SK-N-SH treated with all-trans-retinoic acid at 6 μM for 48 hours (cell line): ENCODE measurements at regions not wholly inside any gene's neighbourhood (a gene's known extent, or its start where the extent isn't known, plus 50 kb on each side); places are given as distances from the start of the nearest gene placed in this dataset.

ENCODE experiments used
- ATAC-seq: fragments of 200-7000 bp; cut with Tn5 transposase; 3 replicates; pipeline ENCODE4 v1.9.1; 2020; ENCODE audit warnings: mild to moderate bottlenecking, moderate library complexity
- ARNTL ChIP-seq: fragments of 450-650 bp; formaldehyde crosslinking; IDR thresholded peaks from 2 replicates; pipeline ENCODE4 v1.5.0; 2020; ENCODE audit warnings: low read depth, mild to moderate bottlenecking, moderate library complexity, borderline replicate concordance
- BACH2 ChIP-seq: fragments of 250-450 bp; sonication (Bioruptor Pico); IDR thresholded peaks from 2 replicates; pipeline ENCODE4 v1.9.0; 2021; ENCODE audit warnings: mild to moderate bottlenecking, borderline replicate concordance
- CREB5 ChIP-seq: fragments of 250-450 bp; sonication (Bioruptor Pico); IDR thresholded peaks from 2 replicates; pipeline ENCODE4 v1.5.1; 2020; ENCODE audit warnings: low read depth, mild to moderate bottlenecking, moderate library complexity
- CSDC2 ChIP-seq: fragments of 250-450 bp; sonication (Bioruptor Pico); IDR thresholded peaks from 2 replicates; pipeline ENCODE4 v1.5.0; 2020; ENCODE audit warnings: mild to moderate bottlenecking, moderate library complexity
- CSRNP3 ChIP-seq: fragments of 250-450 bp; sonication (Bioruptor Pico); IDR thresholded peaks from 2 replicates; pipeline ENCODE4 v1.5.1; 2021; ENCODE audit warnings: mild to moderate bottlenecking, moderate library complexity
- ESRRG ChIP-seq: fragments of 250-450 bp; sonication (Bioruptor Pico); IDR thresholded peaks from 2 replicates; pipeline ENCODE4 v1.6.1; 2021; ENCODE audit warnings: mild to moderate bottlenecking
- GLIS3 ChIP-seq: fragments of 250-450 bp; sonication (Bioruptor Pico); IDR thresholded peaks from 2 replicates; pipeline ENCODE4 v1.5.0; 2020; ENCODE audit warnings: mild to moderate bottlenecking, moderate library complexity
- ISL1 ChIP-seq: fragments of 250-450 bp; sonication (Bioruptor Pico); IDR thresholded peaks from 2 replicates; pipeline ENCODE4 v2.1.2; 2022; ENCODE audit warnings: mild to moderate bottlenecking, moderate library complexity
- OSR1 ChIP-seq: fragments of 250-450 bp; sonication (Bioruptor Pico); IDR thresholded peaks from 2 replicates; pipeline ENCODE4 v1.8.0; 2022; ENCODE audit warnings: moderate library complexity, mild to moderate bottlenecking, inconsistent platforms
- PATZ1 ChIP-seq: fragments of 250-450 bp; sonication (Bioruptor Pico); IDR thresholded peaks from 2 replicates; pipeline ENCODE4 v1.8.0; 2020; ENCODE audit warnings: mild to moderate bottlenecking, moderate library complexity, borderline replicate concordance
- POU6F1 ChIP-seq: fragments of 250-450 bp; sonication (Bioruptor Pico); IDR thresholded peaks from 2 replicates; pipeline ENCODE4 v1.8.0; 2021; ENCODE audit warnings: low read depth, mild to moderate bottlenecking, moderate library complexity, borderline replicate concordance
- PPARA ChIP-seq: fragments of 250-450 bp; sonication (Bioruptor Pico); IDR thresholded peaks from 2 replicates; pipeline ENCODE4 v1.5.0; 2020; ENCODE audit warnings: mild to moderate bottlenecking, borderline replicate concordance
- RARB ChIP-seq: fragments of 250-450 bp; sonication (Bioruptor Pico); IDR thresholded peaks from 2 replicates; pipeline ENCODE4 v1.8.0; 2021; ENCODE audit warnings: mild to moderate bottlenecking, moderate library complexity
- SNAI2 ChIP-seq: fragments of 250-450 bp; sonication (Bioruptor Pico); IDR thresholded peaks from 2 replicates; pipeline ENCODE4 v1.5.0; 2020; ENCODE audit warnings: mild to moderate bottlenecking, moderate library complexity
- TCF4 ChIP-seq: fragments of 250-450 bp; sonication (Bioruptor Pico); IDR thresholded peaks from 2 replicates; pipeline ENCODE4 v1.8.0; 2021; ENCODE audit warnings: mild to moderate bottlenecking, moderate library complexity, borderline replicate concordance
- TOX ChIP-seq: fragments of 250-450 bp; sonication (Bioruptor Pico); IDR thresholded peaks from 2 replicates; pipeline ENCODE4 v1.8.0; 2021; ENCODE audit warnings: mild to moderate bottlenecking, moderate library complexity, borderline replicate concordance
- ZC3H10 ChIP-seq: fragments of 250-450 bp; sonication (Bioruptor Pico); IDR thresholded peaks from 2 replicates; pipeline ENCODE4 v1.5.1; 2021; ENCODE audit warnings: mild to moderate bottlenecking, moderate library complexity
- ZFP3 ChIP-seq: fragments of 250-450 bp; sonication (Bioruptor Pico); IDR thresholded peaks from 2 replicates; pipeline ENCODE4 v1.5.0; 2020; ENCODE audit warnings: mild to moderate bottlenecking, moderate library complexity
- ZNF565 ChIP-seq: fragments of 450-650 bp; formaldehyde crosslinking; conservative IDR thresholded peaks from 2 replicates; pipeline ENCODE4 v1.5.0; 2020; ENCODE audit warnings: low read depth, mild to moderate bottlenecking, moderate library complexity
- ZNF70 ChIP-seq: fragments of 450-650 bp; formaldehyde crosslinking; IDR thresholded peaks from 2 replicates; pipeline ENCODE4 v1.5.0; 2020; ENCODE audit warnings: mild to moderate bottlenecking, moderate library complexity
- ZNF8 ChIP-seq: fragments of 450-650 bp; formaldehyde crosslinking; IDR thresholded peaks from 2 replicates; pipeline ENCODE4 v1.5.0; 2020; ENCODE audit warnings: mild to moderate bottlenecking, moderate library complexity
- TF ChIP-seq, protein P1 (sequence below): fragments of 250-450 bp; sonication (Bioruptor Pico); IDR thresholded peaks from 2 replicates; pipeline ENCODE4 v1.5.0; 2020; ENCODE audit warnings: mild to moderate bottlenecking, moderate library complexity

- no peak for TF ChIP-seq OSR1
- no peak for TF ChIP-seq ISL1
- no peak for TF ChIP-seq TCF4 (CRISPR knock-in tag)
- no peak for TF ChIP-seq ZC3H10 (CRISPR knock-in tag)
- no peak for TF ChIP-seq ARNTL
- no peak for TF ChIP-seq RARB (CRISPR knock-in tag)
- TF ChIP-seq POU6F1, result no peak
- no peak for TF ChIP-seq CSDC2 (CRISPR knock-in tag)
- no peak for TF ChIP-seq BACH2 (CRISPR knock-in tag)
- TF ChIP-seq CSRNP3 (CRISPR knock-in tag), result no peak
- no peak for TF ChIP-seq ESRRG (CRISPR knock-in tag)
- no peak for TF ChIP-seq ZNF8
- no peak for TF ChIP-seq ZFP3 (CRISPR knock-in tag)
- TF ChIP-seq PPARA (CRISPR knock-in tag), result no peak
These were observed 92.5 kb upstream of the ABI3BP start for GRCh38 chr3:101085752-101086151.

DNA sequence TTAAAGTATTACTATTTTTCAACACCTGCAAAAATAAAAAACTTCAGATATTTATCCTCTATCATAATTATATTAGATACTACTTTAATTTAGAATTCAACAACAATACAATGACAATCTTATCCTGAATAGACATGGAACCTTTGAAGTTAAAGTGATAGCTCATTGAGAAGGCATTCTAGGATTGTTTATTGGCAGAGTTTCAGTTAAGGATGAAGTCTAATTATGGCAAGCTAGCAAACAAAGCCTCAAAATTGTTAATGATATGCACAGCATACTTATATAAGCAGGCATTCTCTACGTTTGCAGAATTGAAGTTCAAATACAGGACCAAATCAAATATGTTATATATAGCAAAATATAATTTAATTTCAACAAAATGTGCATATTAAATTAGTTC, 91.2 kb upstream of the ABI3BP start:
- TF ChIP-seq GLIS3 (no peak), ARNTL (no peak), SNAI2 (CRISPR knock-in tag) (no peak), TCF4 (CRISPR knock-in tag) (no peak), PPARA (CRISPR knock-in tag) (no peak), TOX (CRISPR knock-in tag) (no peak), ZNF565 (CRISPR knock-in tag) (no peak), ESRRG (CRISPR knock-in tag) (no peak)
- TF ChIP-seq, all 23 proteins: peak for 0
- no peak for ATAC-seq

More at GRCh38 chr3:101085752-101086151, 92.5 kb upstream of the ABI3BP start:
- ATAC-seq, result no peak

GRCh38 chr3:101081999-101082398, 88.8 kb upstream of the ABI3BP start:
- TF ChIP-seq CSDC2 (CRISPR knock-in tag) (no peak), OSR1 (no peak), RARB (CRISPR knock-in tag) (no peak), ZNF70 (CRISPR knock-in tag) (no peak), SNAI2 (CRISPR knock-in tag) (no peak), PATZ1 (CRISPR knock-in tag) (no peak), ZNF8 (no peak), PPARA (CRISPR knock-in tag) (no peak), BACH2 (CRISPR knock-in tag) (no peak), ZFP3 (CRISPR knock-in tag) (no peak), TCF4 (CRISPR knock-in tag) (no peak), GLIS3 (no peak), CSRNP3 (CRISPR knock-in tag) (no peak), CREB5 (CRISPR knock-in tag) (no peak), ARNTL (no peak), ZC3H10 (CRISPR knock-in tag) (no peak), ESRRG (CRISPR knock-in tag) (no peak), ISL1 (no peak), ZNF565 (CRISPR knock-in tag) (no peak)
- TF ChIP-seq, protein P1, sequence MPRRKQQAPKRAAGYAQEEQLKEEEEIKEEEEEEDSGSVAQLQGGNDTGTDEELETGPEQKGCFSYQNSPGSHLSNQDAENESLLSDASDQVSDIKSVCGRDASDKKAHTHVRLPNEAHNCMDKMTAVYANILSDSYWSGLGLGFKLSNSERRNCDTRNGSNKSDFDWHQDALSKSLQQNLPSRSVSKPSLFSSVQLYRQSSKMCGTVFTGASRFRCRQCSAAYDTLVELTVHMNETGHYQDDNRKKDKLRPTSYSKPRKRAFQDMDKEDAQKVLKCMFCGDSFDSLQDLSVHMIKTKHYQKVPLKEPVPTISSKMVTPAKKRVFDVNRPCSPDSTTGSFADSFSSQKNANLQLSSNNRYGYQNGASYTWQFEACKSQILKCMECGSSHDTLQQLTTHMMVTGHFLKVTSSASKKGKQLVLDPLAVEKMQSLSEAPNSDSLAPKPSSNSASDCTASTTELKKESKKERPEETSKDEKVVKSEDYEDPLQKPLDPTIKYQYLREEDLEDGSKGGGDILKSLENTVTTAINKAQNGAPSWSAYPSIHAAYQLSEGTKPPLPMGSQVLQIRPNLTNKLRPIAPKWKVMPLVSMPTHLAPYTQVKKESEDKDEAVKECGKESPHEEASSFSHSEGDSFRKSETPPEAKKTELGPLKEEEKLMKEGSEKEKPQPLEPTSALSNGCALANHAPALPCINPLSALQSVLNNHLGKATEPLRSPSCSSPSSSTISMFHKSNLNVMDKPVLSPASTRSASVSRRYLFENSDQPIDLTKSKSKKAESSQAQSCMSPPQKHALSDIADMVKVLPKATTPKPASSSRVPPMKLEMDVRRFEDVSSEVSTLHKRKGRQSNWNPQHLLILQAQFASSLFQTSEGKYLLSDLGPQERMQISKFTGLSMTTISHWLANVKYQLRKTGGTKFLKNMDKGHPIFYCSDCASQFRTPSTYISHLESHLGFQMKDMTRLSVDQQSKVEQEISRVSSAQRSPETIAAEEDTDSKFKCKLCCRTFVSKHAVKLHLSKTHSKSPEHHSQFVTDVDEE (CRISPR knock-in tag), result no peak
- ATAC-seq, result no peak
